ENCODE measurements at regions not wholly inside any gene's neighbourhood (a gene's known extent, or its start where the extent isn't known, plus 50 kb on each side); places are given as distances from the start of the nearest gene placed in this dataset.
"Not testable (repeated sequence)": the region's sequence is repeated elsewhere in the genome, so short reads cannot be mapped to it uniquely, and the experiment has no call there.

DNA sequence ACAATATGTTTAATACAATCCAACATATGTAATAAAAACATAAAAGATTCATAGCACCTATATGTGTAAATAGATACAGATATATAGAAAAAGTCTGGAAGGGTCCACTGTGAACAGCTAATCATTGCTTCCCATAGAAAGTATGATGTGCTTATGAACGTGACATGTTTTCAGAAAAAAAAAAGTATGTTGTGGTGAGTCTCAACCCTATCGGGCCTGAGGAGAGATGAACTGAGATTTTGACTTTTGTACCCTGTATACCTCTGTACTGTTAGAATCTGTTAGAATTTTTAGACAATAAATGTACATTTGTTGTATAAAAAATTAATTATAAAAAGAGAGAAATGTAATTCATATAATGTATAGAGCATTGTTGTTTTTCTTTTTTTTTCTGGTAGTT, 56.3 kb upstream of the DHRS4 start:
- DNase-seq = not testable (repeated sequence)

DNA sequence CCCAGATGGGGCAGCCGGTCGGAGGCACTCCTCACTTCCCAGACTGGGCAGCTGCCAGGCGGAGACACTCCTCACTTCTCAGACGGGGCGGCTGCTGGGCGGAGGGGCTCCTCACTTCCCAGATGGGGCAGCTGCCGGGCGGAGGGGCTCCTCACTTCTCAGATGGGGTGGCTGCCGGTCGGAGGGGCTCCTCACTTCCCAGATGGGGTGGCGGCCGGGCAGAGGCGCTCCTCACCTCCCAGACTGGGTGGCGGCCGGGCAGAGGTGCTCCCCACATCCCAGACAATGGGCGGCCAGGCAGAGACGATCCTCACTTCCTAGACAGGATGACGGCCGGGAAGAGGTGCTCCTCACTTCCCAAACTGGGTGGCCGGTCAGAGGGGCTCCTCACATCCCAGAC, 55.2 kb upstream of the DHRS4 start:
- not testable (repeated sequence) for DNase-seq

DNA sequence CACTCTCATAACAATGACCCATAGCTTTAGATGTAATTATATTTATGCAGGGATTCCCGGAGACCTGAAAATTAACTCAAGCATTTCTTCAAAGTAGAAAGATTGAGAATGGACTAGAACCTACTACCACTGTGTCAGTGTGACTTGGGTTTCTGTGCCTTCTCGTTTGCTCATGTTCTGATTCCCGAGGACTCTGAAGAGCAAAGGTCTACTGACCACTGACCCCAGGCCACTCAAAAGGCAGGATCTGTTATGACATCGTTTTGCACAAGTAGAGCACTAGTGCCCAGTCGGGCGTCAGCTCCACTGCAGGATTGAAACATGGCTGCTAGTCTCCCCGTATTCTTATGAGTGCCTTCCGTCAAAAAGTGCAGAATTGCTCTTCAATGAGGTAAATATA, 53.8 kb upstream of the DHRS4 start:
- no peak for DNase-seq

DNA sequence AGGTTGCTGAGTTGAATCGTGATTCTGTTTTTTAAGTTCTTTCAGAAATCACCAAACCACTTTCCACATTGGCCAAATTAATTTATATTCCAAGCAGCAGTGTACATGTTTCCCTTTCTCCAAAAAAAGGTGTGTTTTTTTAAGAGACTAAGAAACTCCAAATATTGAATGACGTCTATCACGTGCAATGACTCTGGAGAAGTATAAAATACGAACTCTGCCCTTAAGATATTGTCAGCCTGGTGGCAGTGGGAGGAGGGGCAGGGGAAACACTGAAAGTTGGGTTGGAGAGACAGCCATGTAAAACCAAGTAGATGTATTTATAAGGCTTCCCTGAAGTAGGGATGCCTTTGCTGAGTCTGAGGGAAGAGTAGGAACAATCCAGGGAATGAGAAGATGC, 50.1 kb upstream of the DHRS4 start:
- DNase-seq = no peak

Measured in muscle of back (tissue), 3 donors.